GM12878 (cell line): ENCODE measurements at regions not wholly inside any gene's neighbourhood (a gene's known extent, or its start where the extent isn't known, plus 50 kb on each side); places are given as distances from the start of the nearest gene placed in this dataset.

ENCODE experiments used
- ATAC-seq: fragments of 200-7000 bp; cut with Tn5 transposase; 3 replicates; pipeline ENCODE4 v1.9.1; 2020; ENCODE audit warnings: mild to moderate bottlenecking, moderate library complexity
- BruUV-seq: library from RNA; stranded (reverse); fragments of 400-500 nt; replicated peaks from 2 replicates; lab custom pipeline; 2021; lab: Mats Ljungman, UMichigan
- CTCF ChIA-PET: fragments of 300-600 bp; sonication (Branson Sonifier 250); formaldehyde crosslinking; extraction: SDS; loops from one replicate; lab custom pipeline; 2021; ENCODE audit warnings: inconsistent platforms; lab: Yijun Ruan, JAX
- POLR2A ChIA-PET: fragments of 350-600 bp; formaldehyde crosslinking; extraction: SDS; loops from one replicate; lab custom pipeline; 2021; ENCODE audit warnings: inconsistent platforms; lab: Charles Lee
- RAD21 ChIA-PET: fragments of 300-600 bp; sonication (Branson Sonifier 250); formaldehyde crosslinking; loops from one replicate; lab custom pipeline; 2023; ENCODE audit warnings: antibody characterized with exemption; ENCODE audit not compliant: unreplicated experiment; lab: Charles Lee
- SMC1A ChIA-PET: fragments of 300-600 bp; sonication (Branson Sonifier 250); formaldehyde crosslinking; loops from one replicate; lab custom pipeline; 2023; ENCODE audit not compliant: unreplicated experiment, uncharacterized antibody; lab: Charles Lee
- DNase-seq: peaks from one replicate; pipeline ENCODE4 v3.0.0-alpha.2; 2011; ENCODE audit warnings: low read depth, low spot score
- FAIRE-seq: peaks from 3 replicates; lab custom pipeline; 2011; peaks lifted over from hg19 to GRCh38; lab: Jason Lieb, UNC
- H2AFZ ChIP-seq: 2 replicates; pipeline ENCODE4 v1.6.0; 2011; ENCODE audit warnings: low read depth, low read length, control low read depth; ENCODE audit not compliant: control insufficient read depth
- H3K27ac ChIP-seq: 2 replicates; pipeline ENCODE4 v1.5.1; 2011; ENCODE audit warnings: control low read depth; ENCODE audit not compliant: control insufficient read depth, insufficient read depth
- H3K27me3 ChIP-seq, 2 experiments: replicated peaks in 1 of 2; 2 replicates each; pipeline versions ENCODE4 v1.6.0 to v1.6.1; 2011; ENCODE audit warnings: low read length in 1 of 2; ENCODE audit not compliant: control insufficient read depth in 2 of 2, insufficient read depth in 2 of 2
- H3K36me3 ChIP-seq, 2 experiments: 2 replicates each; pipeline ENCODE4 v1.5.1; 2011; ENCODE audit warnings: low read length in 1 of 2; ENCODE audit not compliant: control insufficient read depth in 2 of 2, insufficient read depth in 2 of 2
- H3K4me1 ChIP-seq: 2 replicates; pipeline ENCODE4 v1.6.1; 2011; ENCODE audit warnings: mild to moderate bottlenecking, low read length, moderate library complexity, mixed read lengths; ENCODE audit not compliant: control insufficient read depth, insufficient read depth
- H3K4me2 ChIP-seq: 2 replicates; pipeline ENCODE4 v1.6.0; 2011; ENCODE audit warnings: control low read depth; ENCODE audit not compliant: control insufficient read depth, insufficient read depth
- H3K4me3 ChIP-seq: fragments of 200-600 bp; sonication (generic); 2 replicates; pipeline ENCODE4 v1.5.1; 2016
- H3K79me2 ChIP-seq: 2 replicates; pipeline ENCODE4 v1.6.0; 2011; ENCODE audit warnings: low read length; ENCODE audit not compliant: control insufficient read depth, insufficient read depth
- H3K9ac ChIP-seq: 2 replicates; pipeline ENCODE4 v1.8.0; 2011; ENCODE audit warnings: low read length, control low read depth, mixed read lengths; ENCODE audit not compliant: control insufficient read depth, insufficient read depth
- H3K9me3 ChIP-seq: replicated peaks from 3 replicates; pipeline ENCODE4 v1.5.1; 2011; ENCODE audit warnings: mild to moderate bottlenecking, low read length; ENCODE audit not compliant: control insufficient read depth, insufficient read depth
- H4K20me1 ChIP-seq: 2 replicates; pipeline ENCODE4 v1.6.0; 2011; ENCODE audit not compliant: control insufficient read depth, insufficient read depth
- SMARCA5 ChIP-seq: fragments of 450-650 bp; IDR thresholded peaks from 2 replicates; pipeline ENCODE4 v1.6.1; 2017; ENCODE audit warnings: mild to moderate bottlenecking
- ZNF207 ChIP-seq: fragments of 450-650 bp; IDR thresholded peaks from 2 replicates; pipeline ENCODE4 v1.6.1; 2014; ENCODE audit warnings: antibody characterized with exemption, mild to moderate bottlenecking, borderline replicate concordance
- WGBS: methylation state at CpG from one replicate; pipeline ENCODE4 v1.1.6; 2016; ENCODE audit warnings: low lambda C conversion rate; ENCODE audit not compliant: insufficient replicate concordance, insufficient coverage; ENCODE audit errors: missing lambda C conversion rate; 5-methylcytosine and 5-hydroxymethylcytosine counted together
- in situ Hi-C: fragments of 300-500 bp; cut with MboI; formaldehyde crosslinking; loops from 9 replicates; pipeline ENCODE4 v1.14.3; 2018; ENCODE audit warnings: mixed read lengths
- intact Hi-C: fragments of 100-400 bp; cut with micrococcal nuclease; formaldehyde crosslinking; loops from one replicate; pipeline ENCODE4 v1.14.2; 2022; ENCODE audit not compliant: unreplicated experiment
- TF ChIP-seq, protein P1 (sequence below): fragments of 450-650 bp; IDR thresholded peaks from 2 replicates; pipeline ENCODE4 v1.6.1; 2016; ENCODE audit warnings: mild to moderate bottlenecking
- TF ChIP-seq, protein P2 (sequence below): fragments of 450-650 bp; IDR thresholded peaks from 2 replicates; pipeline ENCODE4 v1.6.1; 2017; ENCODE audit warnings: antibody characterized with exemption, mild to moderate bottlenecking, moderate library complexity

DNA sequence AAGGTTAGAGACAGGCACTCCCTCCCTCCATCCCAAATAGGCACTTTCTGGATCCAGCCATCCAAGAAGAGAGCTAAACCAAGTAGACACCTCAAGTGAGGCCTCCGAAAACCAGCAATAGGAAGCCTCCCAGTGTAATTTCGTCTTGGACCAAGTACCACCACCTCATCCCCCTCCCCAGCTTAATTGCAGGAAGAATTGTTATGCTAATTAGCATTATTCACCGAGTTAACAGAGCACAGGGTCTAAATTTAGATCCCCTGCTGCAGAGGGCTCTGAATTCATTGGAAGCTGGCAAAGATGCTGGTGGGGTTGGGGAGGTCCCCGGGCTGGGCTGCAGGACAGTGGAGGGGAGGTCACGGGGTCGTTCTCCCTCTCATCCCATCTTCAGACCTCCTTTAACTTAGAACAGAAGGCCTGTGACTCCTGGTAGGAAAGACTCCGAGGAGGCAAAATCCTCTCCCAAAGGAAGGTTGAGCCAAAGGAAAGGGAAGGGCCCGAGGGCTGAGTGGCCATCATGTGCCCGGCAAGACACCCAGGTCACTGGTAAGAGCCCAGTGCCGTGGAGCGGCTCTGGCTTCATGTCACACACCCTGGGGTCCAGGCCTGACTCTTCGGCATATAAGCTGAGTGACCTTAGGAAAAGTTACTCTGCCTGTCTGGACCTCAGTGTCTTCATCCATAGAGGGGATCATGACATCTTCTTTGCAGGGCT is 209.2 kb upstream of the GRIK3 start:
- intact Hi-C loops (no loop called here), in situ Hi-C loops (no loop called here)
- Histone ChIP-seq H3K36me3 (no peaks in the 10 kb centered on the region), H3K4me1 (0 out of 2 replicates have a peak, but pooled peaks cover 2% of the 10 kb centered on the region), H3K9ac (no peak overlapping the region), H4K20me1 (no peaks in the 10 kb centered on the region), H3K27me3 (peaks cover 0 to 2% of the 10 kb centered on the region in 2 experiments; a peak in 1 of 4 replicates), H3K4me3 (no peak overlapping the region), H2AFZ (no peak overlapping the region), H3K79me2 (no peaks in the 10 kb centered on the region), H3K4me2 (no peak overlapping the region), H3K9me3 (no peaks in the 10 kb centered on the region), H3K27ac (no peak overlapping the region)
- POLR2A ChIA-PET: no interaction called here
- DNase-seq (no peak), ATAC-seq (no peak), FAIRE-seq (no peak)
- SMC1A ChIA-PET: interaction anchor here (1.0 kb wide), 1 partner anchor 99 kb away, joined by 3 read pairs; no protein-coding TSS in a partner anchor
- 27% methylated on average over 12 of the region's 12 CpGs for WGBS
- BruUV-seq: no TSS peak
- CTCF ChIA-PET: no interaction called here
- TF ChIP-seq, protein P1, sequence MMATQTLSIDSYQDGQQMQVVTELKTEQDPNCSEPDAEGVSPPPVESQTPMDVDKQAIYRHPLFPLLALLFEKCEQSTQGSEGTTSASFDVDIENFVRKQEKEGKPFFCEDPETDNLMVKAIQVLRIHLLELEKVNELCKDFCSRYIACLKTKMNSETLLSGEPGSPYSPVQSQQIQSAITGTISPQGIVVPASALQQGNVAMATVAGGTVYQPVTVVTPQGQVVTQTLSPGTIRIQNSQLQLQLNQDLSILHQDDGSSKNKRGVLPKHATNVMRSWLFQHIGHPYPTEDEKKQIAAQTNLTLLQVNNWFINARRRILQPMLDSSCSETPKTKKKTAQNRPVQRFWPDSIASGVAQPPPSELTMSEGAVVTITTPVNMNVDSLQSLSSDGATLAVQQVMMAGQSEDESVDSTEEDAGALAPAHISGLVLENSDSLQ: no peak
- TF ChIP-seq SMARCA5 (no peak), ZNF207 (no peak)
- TF ChIP-seq, protein P2, sequence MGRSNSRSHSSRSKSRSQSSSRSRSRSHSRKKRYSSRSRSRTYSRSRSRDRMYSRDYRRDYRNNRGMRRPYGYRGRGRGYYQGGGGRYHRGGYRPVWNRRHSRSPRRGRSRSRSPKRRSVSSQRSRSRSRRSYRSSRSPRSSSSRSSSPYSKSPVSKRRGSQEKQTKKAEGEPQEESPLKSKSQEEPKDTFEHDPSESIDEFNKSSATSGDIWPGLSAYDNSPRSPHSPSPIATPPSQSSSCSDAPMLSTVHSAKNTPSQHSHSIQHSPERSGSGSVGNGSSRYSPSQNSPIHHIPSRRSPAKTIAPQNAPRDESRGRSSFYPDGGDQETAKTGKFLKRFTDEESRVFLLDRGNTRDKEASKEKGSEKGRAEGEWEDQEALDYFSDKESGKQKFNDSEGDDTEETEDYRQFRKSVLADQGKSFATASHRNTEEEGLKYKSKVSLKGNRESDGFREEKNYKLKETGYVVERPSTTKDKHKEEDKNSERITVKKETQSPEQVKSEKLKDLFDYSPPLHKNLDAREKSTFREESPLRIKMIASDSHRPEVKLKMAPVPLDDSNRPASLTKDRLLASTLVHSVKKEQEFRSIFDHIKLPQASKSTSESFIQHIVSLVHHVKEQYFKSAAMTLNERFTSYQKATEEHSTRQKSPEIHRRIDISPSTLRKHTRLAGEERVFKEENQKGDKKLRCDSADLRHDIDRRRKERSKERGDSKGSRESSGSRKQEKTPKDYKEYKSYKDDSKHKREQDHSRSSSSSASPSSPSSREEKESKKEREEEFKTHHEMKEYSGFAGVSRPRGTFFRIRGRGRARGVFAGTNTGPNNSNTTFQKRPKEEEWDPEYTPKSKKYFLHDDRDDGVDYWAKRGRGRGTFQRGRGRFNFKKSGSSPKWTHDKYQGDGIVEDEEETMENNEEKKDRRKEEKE: no peak
- RAD21 ChIA-PET: no interaction called here
